Muscle layer of colon (tissue), 2 donors: ENCODE measurements at regions not wholly inside any gene's neighbourhood (a gene's known extent, or its start where the extent isn't known, plus 50 kb on each side); places are given as distances from the start of the nearest gene placed in this dataset.
"Not testable (repeated sequence)": the region's sequence is repeated elsewhere in the genome, so short reads cannot be mapped to it uniquely, and the experiment has no call there.

Experiments
- H3K27ac ChIP-seq: one replicate; pipeline ENCODE4 v1.7.0; 2013; ENCODE audit warnings: low read depth, mild to moderate bottlenecking, low read length, moderate library complexity
- H3K27me3 ChIP-seq, 2 donors: one replicate each; pipeline ENCODE4 v1.7.0; 2013; ENCODE audit warnings: low read length in 2 of 2, mild to moderate bottlenecking in 2 of 2; ENCODE audit not compliant: insufficient read depth in 2 of 2, control insufficient read depth in 1 of 2
- H3K36me3 ChIP-seq: one replicate; pipeline ENCODE4 v1.7.0; 2013; ENCODE audit warnings: mild to moderate bottlenecking, low read length; ENCODE audit not compliant: insufficient read depth
- H3K4me1 ChIP-seq: one replicate; pipeline ENCODE4 v1.7.0; 2013; ENCODE audit warnings: mild to moderate bottlenecking, low read length; ENCODE audit not compliant: insufficient read depth
- H3K4me3 ChIP-seq, 2 donors: one replicate each; pipeline ENCODE4 v1.7.0; 2013; ENCODE audit warnings: low read length in 2 of 2, low read depth in 1 of 2, mild to moderate bottlenecking in 1 of 2, moderate library complexity in 1 of 2
- H3K9ac ChIP-seq: one replicate; pipeline ENCODE4 v1.7.0; 2013; ENCODE audit warnings: low read length
- H3K9me3 ChIP-seq: one replicate; pipeline ENCODE4 v1.7.0; 2013; ENCODE audit warnings: mild to moderate bottlenecking, low read length
- donor health status: abdominal sarcoma.
- donor health status: Adenocarcinoma of cecum.

DNA sequence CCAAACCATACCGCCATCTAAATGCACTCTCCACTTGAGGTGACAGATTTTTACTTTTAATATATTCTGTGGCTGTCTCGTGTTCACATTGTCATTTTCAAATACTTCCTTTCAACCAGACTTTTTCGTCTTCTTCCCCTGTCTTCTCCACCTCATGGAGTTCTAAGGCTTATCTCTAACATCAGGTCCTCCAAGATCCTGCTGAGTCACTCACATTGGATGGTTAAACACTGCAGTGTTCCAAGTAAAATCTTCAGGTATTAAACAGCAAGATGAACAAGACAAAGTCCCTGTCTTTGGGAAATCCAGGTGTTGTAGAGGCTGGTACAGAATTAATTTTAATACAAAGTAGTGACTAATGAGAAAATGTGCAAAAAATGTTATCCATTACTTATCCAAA, 330.2 kb upstream of the KIF2B start:
- Histone ChIP-seq H3K27me3 (no peaks in the 10 kb centered on the region), H3K36me3 (no peaks in the 10 kb centered on the region), H3K4me1 (no peaks in the 10 kb centered on the region), H3K9me3 (no peaks in the 10 kb centered on the region), H3K4me3 (no peak overlapping the region), H3K9ac (no peak overlapping the region), H3K27ac (no peak overlapping the region)

DNA sequence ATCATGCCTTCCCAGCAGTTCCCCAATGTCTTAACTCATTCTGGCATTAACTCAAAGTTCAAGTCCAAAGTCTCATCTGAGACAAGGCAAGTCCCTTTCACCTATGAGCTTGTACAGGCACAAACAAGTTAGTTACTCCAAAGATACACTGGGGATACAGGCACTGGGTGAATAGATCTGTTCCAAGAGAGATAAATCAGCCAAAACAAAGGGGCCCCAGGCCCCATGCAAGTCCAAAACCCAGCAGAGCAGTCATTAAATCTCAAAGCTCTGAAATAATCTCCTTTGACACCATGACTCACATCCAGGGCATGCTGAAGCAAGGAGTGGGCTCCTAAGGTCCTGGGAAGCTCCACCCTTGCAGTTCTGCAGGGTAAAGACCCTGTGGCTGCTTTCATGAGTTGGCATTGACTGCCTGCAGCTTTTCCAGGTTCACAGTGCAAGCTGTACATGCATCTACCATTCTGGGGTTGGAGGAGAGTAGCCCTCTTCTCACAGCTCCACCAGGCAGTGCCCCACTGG, 332.2 kb upstream of the KIF2B start:
- Histone ChIP-seq H3K9ac (no peak overlapping the region), H3K4me3 (no peak overlapping the region), H3K27me3 (no peaks in the 10 kb centered on the region), H3K36me3 (no peaks in the 10 kb centered on the region), H3K9me3 (no peaks in the 10 kb centered on the region), H3K4me1 (no peaks in the 10 kb centered on the region), H3K27ac (no peak overlapping the region)

DNA sequence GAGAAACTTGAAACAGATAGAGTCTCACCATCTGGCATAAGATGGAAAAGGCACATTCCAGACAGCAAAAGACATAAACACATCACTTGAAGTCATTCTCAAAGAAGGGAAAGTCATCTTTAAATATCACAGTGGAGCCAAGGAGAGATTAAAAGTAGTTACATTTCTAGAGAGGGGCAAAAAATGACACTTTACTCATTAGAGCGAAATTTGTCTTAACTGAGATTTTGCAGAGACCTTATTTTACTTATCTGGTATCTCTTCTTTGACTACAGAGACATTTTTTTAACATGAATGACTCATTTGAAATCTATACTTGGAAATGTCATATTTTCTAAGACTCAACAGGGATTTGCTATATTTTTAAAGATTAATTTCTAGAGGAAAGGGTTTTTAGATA, 339.0 kb upstream of the KIF2B start:
- H3K9me3 ChIP-seq = no peaks in the 10 kb centered on the region
- H3K27ac ChIP-seq = no peak overlapping the region
- H3K9ac ChIP-seq = no peak overlapping the region
- no peak overlapping the region for H3K4me3 ChIP-seq
- H3K27me3 ChIP-seq = no peaks in the 10 kb centered on the region
- no peaks in the 10 kb centered on the region for H3K4me1 ChIP-seq
- no peaks in the 10 kb centered on the region for H3K36me3 ChIP-seq

DNA sequence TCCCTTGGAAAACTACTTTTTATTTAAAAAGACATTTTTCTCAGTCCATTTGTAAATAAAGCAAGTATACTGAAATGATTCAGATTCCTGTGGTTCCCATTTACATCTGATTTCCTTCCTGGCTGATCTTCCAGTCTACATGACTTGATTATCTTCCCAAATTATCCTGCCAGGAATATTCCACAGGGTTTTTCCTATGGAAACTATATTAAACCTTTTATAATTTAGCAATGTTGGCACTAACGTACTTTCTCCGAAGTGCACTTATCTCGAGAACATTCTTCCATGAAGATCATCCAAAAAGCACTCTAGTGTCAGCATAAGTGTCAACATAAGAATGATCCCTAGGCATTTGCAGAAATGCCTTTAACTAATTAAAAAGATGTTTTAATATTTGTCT, 347.7 kb upstream of the KIF2B start:
- H3K27ac ChIP-seq = no peak overlapping the region
- no peaks in the 10 kb centered on the region for H3K9me3 ChIP-seq
- H3K9ac ChIP-seq = no peak overlapping the region

DNA sequence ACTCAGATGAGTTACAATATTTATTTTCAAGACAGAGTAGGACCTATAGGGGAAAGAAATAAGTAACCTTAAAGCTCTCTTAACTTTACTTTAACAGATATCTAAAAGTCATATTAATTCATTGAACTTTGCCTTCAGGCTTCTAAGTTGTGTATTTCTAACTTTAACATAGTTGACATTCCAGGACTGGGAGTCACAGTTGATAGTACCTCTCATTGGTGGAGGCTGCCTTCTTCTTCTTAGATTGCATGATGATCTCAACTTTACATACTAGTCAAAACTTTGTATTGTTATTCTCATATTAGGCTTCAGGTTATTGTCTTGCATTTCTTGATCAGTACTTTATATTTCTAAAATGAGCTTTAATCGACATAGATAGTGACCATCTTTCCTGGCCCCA, 350.1 kb upstream of the KIF2B start:
- H3K9me3 ChIP-seq = no peaks in the 10 kb centered on the region
- H3K4me1 ChIP-seq = no peaks in the 10 kb centered on the region
- no peaks in the 10 kb centered on the region for H3K27me3 ChIP-seq
- no peak overlapping the region for H3K9ac ChIP-seq
- no peak overlapping the region for H3K4me3 ChIP-seq
- H3K36me3 ChIP-seq = no peaks in the 10 kb centered on the region
- no peak overlapping the region for H3K27ac ChIP-seq

More for the DNA sequence above, 347.7 kb upstream of the KIF2B start:
- Histone ChIP-seq H3K27me3 (no peaks in the 10 kb centered on the region), H3K4me1 (no peaks in the 10 kb centered on the region), H3K36me3 (no peaks in the 10 kb centered on the region), H3K4me3 (no peak overlapping the region)

DNA sequence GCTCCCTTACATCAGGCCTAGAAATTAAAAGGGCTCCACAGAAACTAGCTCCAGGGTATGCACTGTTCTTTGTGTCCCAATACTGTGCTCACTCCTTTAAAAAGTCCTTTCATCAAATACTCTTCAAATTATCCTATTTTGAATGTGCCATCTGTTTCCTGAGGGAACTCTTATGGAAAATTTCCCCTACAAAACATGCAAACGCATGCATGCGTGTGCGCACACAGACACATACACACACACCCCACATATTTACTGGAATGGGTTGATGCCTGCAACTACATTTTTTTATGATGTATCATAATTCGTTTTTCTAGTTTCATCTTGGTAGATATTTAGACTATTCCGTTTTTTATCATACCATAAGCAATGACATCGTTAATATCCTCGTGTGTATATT, 351.2 kb upstream of the KIF2B start:
- Histone ChIP-seq H3K4me1 (no peaks in the 10 kb centered on the region), H3K36me3 (no peaks in the 10 kb centered on the region), H3K9me3 (no peaks in the 10 kb centered on the region), H3K9ac (no peak overlapping the region), H3K27me3 (no peaks in the 10 kb centered on the region), H3K4me3 (no peak overlapping the region), H3K27ac (no peak overlapping the region)

DNA sequence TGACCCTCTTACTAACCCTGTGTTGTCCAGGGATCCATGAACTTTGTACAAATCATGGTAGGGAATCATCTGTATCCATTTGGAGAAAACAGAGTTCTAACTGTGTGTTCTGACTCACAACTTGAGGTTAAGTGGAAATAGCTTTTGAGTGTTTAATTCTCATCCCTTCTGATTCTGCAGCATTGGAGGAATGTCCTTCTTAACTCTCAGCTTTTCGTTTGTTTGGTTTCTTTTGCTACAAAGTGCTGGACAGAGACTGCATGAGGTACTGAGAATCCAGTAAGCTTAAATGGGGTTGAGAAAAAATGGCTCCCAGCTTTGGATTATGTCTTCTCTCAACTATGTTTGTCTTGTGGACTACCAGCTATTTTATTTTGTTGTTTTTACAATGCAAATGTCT, 352.1 kb upstream of the KIF2B start:
- Histone ChIP-seq H3K4me3 (no peak overlapping the region), H3K4me1 (no peaks in the 10 kb centered on the region), H3K27me3 (no peaks in the 10 kb centered on the region), H3K9ac (no peak overlapping the region), H3K9me3 (no peaks in the 10 kb centered on the region), H3K36me3 (no peaks in the 10 kb centered on the region), H3K27ac (no peak overlapping the region)

DNA sequence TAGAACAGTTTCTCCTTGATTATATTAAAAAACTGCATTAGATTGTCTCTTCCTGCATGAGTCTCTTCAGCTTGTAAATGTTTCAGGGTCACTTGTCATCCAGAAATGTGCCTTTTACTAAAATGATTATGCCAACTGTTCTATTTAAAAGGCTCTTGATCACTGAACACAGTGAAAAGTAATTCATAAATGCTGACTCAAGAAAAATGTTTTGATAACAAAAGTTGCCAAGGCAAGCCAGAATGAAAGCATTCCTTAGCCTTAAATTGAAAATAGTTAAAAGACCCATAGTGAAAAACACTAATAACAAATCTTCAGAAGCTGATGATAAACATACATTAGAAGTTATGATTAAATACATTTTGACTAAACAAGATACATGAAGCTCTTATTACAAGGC, 356.0 kb upstream of the KIF2B start:
- Histone ChIP-seq H3K36me3 (no peaks in the 10 kb centered on the region), H3K4me1 (no peaks in the 10 kb centered on the region), H3K27ac (no peak overlapping the region), H3K9me3 (no peaks in the 10 kb centered on the region), H3K27me3 (no peaks in the 10 kb centered on the region), H3K9ac (no peak overlapping the region), H3K4me3 (no peak overlapping the region)

DNA sequence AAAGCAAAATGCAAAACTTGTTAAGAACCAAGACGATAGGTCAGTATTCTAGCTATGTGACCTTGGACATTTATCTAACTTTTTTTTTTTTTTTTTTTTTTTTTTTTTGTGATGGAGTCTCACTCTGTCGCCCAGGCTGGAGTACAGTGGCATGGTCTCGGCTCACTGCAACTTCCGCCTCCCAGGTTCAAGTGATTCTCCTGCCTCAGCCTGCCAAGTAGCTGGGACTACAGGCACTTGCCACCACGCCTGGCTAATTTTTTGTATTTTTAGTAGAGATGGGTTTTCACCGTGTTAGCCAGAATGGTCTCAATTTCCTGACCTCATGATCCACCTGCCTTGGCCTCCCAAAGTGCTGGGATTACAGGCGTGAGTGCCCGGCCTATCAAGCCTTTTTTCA, 358.3 kb upstream of the KIF2B start:
- H3K9ac ChIP-seq, H3K27me3 ChIP-seq, H3K9me3 ChIP-seq, H3K36me3 ChIP-seq, H3K4me3 ChIP-seq, H3K27ac ChIP-seq, H3K4me1 ChIP-seq: not testable (repeated sequence)

DNA sequence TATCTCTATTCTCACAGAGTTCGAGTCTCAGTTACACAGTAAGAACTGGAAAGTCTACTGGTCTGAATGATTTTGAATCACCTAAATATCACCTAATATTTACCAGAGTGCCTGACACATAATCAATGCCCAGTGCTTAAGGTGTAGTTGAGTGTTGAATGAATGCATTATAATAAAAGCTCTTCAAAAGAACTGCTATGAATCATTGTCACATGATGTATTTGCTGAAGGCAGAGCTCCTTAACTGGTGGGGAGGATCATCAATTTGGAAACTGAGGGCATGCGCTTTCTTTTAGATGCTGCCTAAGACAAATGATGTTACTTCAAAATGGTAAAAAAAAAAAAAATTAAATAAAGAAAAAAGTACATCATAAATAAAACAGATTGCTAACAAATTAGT, 359.4 kb upstream of the KIF2B start:
- H3K9ac ChIP-seq = no peak overlapping the region
- no peak overlapping the region for H3K4me3 ChIP-seq
- no peak overlapping the region for H3K27ac ChIP-seq
- no peaks in the 10 kb centered on the region for H3K9me3 ChIP-seq
- no peaks in the 10 kb centered on the region for H3K36me3 ChIP-seq
- H3K4me1 ChIP-seq = no peaks in the 10 kb centered on the region
- H3K27me3 ChIP-seq = no peaks in the 10 kb centered on the region

DNA sequence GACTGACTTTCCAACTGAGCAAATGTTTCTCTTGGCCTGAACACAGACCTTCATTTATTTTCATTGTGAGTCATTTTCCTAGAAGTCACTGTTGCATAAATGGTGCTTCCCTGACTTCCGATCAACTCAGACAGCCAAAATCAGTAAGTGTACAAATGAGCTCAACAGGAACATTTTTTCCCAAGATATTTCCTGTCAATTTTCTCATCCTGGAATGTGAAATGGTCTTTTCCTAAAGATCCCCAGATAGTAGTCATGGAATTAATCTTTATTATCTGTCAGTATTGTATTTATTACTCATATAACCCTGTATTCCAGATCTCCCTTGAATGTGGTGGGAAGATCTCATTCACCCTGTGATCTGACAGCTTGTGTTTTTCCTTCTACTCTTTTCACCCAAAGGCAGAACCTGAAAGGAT, 360.3 kb upstream of the KIF2B start:
- no peaks in the 10 kb centered on the region for H3K4me1 ChIP-seq
- H3K36me3 ChIP-seq = no peaks in the 10 kb centered on the region
- H3K9ac ChIP-seq = no peak overlapping the region
- no peaks in the 10 kb centered on the region for H3K27me3 ChIP-seq
- H3K4me3 ChIP-seq = no peak overlapping the region
- H3K9me3 ChIP-seq = no peaks in the 10 kb centered on the region
- no peak overlapping the region for H3K27ac ChIP-seq

DNA sequence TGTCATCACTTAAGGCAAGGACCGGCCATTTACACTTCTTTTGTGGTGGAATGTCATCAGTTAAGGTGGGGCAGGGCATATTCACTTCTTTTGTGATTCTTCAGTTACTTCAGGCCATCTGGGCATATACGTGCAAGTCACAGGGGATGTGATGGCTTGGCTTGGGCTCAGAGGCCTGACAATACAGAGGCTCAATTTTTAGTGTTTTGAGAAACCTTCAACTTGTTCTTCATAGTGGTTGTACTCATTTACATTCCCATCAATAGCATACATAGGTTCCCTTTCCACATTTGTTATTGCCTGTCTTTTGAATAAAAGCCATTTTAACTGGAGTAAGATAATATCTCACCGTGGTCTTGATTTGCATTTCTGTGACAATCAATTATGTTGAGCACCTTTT, 366.8 kb upstream of the KIF2B start:
- H3K27me3 ChIP-seq, H3K4me1 ChIP-seq, H3K9ac ChIP-seq, H3K36me3 ChIP-seq, H3K27ac ChIP-seq, H3K4me3 ChIP-seq, H3K9me3 ChIP-seq: not testable (repeated sequence)
